ENCODE measurements at regions not wholly inside any gene's neighbourhood (a gene's known extent, or its start where the extent isn't known, plus 50 kb on each side); places are given as distances from the start of the nearest gene placed in this dataset.
"Not testable (repeated sequence)": the region's sequence is repeated elsewhere in the genome, so short reads cannot be mapped to it uniquely, and the experiment has no call there.

DNA sequence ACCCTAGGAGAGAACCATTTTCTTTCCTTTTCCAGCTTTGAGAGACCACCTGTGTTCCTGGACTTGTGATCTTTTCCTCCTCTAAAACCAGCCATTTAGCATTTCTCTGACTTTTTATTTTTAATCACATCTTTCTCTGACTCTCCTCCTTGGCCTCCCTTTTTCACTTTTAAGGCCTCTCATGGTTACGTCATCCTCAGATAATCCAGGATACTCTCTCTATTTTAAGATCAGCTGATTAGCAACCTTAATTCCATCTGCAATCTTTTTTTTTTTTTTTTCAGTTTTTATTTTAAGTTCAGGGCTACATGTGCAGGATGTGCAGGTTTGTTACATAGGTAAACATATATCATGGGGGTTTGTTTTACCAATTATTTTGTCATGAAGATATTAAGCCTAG, 54.0 kb downstream of the RFPL4B start:
- no peak for DNase-seq

DNA sequence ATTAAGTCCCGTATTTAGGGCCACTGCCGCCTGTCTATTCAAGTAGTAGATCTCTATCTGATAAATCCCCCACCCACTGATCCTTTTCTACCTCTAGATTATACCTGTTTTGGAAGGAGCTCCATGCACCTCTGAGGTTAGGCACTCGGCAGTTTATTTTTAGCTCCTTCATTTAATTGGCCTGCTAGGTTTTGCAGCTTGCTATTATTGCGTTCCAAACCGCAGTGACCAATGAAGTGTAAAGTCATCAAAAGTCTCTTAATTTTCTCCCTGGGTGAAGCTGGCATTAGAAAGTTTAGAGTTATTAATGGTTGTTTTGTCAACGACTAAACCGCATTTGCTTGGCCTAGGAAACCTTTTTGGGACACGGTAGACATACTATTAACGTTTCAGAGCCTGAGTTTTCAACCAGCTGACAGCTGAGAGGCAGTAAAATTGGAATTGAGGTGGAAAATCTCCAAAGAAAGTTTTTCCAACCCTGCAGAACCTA, 60.0 kb downstream of the RFPL4B start:
- DNase-seq = no peak

- DNase-seq = no peak
Measured at GRCh38 chr6:112408522-112408921, 61.4 kb downstream of the RFPL4B start.

DNA sequence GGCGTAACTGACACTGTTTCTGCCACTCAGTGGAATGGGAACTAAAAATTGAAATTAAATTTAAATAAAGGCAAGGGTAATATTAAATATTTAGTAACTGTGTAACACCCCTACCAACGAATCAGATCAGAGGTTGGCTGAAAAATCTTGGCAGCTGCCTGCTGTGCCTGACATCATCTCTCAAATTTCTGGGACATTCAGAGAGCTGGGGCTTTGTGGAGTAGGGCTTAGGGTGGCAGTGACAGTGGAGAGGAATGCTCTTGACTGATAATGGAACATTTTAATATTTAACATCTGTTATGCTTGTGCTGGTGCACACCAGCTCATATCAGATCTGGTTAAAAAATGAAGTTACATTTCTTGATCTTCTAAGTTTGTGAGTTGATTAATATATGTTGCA, 62.2 kb downstream of the RFPL4B start:
- DNase-seq = no peak

- DNase-seq = no peak
Measured at GRCh38 chr6:112413780-112414179, 66.7 kb downstream of the RFPL4B start.

DNA sequence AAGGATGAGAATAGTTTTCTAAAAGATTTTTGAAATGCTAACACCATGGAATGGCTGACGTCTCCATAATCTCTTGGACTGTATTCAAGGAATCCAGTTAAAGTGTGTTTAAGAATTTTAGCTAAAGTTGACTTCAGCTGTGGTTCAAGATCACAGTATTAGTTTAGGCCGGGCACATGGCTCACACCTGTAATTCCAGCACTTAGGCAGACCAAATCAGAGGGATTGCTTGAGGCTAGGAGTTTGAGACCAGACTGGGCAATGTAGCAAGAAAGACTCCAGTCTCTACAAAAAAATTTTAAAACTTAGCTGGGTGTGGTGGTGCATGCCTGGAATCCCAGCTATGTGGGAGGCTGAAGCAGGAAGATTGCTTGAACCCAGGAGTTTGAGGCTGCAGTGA, 68.2 kb downstream of the RFPL4B start:
- DNase-seq = no peak

DNA sequence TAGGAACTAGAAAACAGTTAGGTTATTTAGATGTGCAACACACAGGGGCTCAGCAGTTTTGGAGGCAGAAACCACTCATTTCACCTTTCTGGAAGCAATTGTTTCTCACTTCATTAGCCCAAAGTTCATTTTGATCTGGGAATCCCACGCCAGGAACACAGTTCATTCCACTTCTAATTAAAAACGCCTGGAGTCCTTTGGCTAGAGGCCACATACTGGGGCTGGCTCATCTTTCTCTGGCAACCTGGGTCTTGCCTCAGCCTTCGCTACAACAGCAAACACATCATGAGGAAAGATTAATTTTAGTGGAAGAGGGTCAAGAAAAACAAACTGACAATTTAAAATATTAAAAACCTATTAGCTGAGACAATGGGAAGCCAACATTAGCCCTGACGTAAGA, 69.7 kb downstream of the RFPL4B start:
- no peak for DNase-seq

DNA sequence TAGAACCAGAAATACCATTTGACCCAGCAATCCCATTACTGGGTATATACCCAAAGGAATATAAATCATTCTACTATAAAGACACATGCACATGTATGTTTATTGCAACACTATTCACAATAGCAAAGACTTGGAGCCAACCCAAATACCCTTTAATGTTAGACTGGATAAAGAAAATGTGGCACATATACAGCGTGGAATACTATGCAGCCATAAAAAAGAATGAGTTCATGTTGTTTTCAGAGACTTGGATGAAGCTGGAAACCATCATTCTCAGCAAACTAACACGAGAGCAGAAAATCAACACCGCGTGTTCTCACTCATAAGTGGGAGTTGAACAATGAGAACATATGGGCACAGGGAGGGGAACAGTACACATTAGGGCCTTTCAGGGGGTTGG, 79.9 kb downstream of the RFPL4B start:
- DNase-seq = not testable (repeated sequence)

DNA sequence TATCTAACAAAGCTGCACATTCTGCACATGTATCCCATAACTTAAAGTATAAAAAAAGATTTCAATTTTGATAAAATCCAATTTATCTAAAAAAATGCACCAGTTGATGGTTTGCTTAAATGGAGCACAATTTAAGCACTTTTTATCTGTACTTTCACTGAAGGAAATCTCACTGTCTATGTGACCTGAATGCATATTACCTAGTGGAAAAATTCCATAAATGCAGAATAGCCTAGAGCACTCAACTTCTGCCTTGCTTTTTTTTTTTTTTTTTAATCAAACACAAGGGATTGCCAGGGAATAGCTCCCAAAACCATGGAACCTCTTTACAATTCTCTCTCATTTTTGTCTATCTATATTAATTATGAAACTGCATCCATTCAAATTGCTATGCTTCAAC, 80.4 kb downstream of the RFPL4B start:
- DNase-seq = no peak

DNA sequence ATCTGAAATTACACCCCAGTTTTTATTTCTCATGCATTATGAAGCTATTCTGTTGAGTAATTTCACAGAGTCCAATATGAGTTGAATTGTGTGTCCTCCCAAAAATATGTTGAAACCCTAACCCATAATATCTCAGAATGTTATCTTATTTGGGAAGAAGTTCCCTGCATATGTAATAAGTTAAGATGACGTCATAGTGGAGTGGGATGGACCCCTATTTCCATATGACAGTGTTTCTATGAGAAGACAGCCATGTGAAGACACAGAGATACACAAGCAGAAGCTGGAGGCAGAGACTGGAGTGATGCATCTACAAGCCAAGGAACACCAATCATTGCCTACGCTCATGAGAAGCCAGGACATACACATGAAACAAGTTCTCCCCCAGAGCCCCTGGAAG, 81.3 kb downstream of the RFPL4B start:
- no peak for DNase-seq

- no peak for DNase-seq
Measured at GRCh38 chr6:112429226-112429625, 82.1 kb downstream of the RFPL4B start.

DNA sequence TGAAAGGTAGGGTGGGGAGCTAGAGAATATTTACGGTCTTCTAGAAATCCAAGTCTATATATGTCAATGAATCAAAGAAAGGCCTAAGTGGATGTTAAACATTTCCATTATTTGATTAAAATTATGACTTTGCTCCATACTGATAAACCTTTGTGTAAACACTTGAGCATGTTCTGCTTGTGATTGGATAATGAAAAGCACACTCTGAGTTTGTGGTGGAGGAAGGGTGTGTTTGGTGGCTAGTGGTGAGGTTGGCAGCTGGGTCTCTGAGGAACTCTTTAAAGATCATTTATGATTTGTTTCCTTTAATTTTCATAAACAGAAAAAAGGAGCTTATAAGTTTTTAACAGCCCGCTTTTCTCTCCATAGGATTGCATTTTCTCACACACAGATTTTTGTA, 84.7 kb downstream of the RFPL4B start:
- no peak for DNase-seq

- no peak for DNase-seq
Measured at GRCh38 chr6:112432853-112433252, 85.7 kb downstream of the RFPL4B start.

GRCh38 chr6:112433457-112433856, 86.3 kb downstream of the RFPL4B start:
- no peak for DNase-seq

- no peak for DNase-seq
Measured at GRCh38 chr6:112434896-112435435, 87.8 kb downstream of the RFPL4B start.

GRCh38 chr6:112437058-112437457, 89.9 kb downstream of the RFPL4B start:
- no peak for DNase-seq

DNA sequence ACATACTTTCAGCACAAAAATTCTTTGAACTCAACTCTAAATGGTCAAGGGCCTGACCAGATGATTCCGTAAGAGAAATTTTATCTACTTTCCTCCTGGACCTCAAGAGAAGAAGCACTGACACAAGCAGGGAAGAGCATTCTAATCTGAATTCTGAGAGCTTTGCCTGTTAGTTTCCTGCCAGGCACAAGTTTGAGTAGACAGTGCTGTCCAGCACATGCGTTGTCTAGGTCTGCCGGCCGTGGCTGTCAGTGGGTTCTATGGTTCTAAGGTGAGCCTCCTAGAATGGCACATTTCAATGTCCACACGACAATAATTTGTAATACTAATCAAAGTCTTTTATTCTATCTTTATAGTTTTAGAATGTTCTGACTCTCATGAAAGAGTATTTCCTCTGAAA, 91.9 kb downstream of the RFPL4B start:
- no peak for DNase-seq

GRCh38 chr6:112439432-112439831, 92.3 kb downstream of the RFPL4B start:
- DNase-seq = no peak

- no peak for DNase-seq
Measured at GRCh38 chr6:112441607-112442006, 94.5 kb downstream of the RFPL4B start.

- no peak for DNase-seq
Measured at GRCh38 chr6:112443179-112444065, 96.3 kb downstream of the RFPL4B start.

DNA sequence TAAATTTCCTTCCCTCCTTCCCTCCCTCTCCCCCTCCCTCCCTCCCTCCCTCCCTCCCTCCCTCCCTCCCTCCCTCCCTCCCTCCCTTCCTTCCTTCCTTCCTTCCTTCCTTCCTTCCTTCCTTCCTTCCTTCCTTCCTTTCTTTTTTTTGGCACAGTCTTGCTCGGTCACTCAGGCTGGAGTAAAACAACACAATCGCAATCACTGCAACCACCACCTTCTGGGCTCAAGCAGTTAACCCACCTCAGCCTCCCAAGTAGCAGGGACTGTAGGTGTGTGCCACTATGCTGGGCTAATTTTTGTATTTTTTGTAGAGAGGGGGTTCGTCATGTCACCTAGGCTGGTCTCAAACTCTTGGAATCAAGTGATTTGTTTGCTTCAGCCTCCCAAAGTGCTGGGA, 101.7 kb downstream of the RFPL4B start:
- DNase-seq = not testable (repeated sequence)

GRCh38 chr6:112450663-112451062, 103.5 kb downstream of the RFPL4B start:
- DNase-seq = no peak

DNA sequence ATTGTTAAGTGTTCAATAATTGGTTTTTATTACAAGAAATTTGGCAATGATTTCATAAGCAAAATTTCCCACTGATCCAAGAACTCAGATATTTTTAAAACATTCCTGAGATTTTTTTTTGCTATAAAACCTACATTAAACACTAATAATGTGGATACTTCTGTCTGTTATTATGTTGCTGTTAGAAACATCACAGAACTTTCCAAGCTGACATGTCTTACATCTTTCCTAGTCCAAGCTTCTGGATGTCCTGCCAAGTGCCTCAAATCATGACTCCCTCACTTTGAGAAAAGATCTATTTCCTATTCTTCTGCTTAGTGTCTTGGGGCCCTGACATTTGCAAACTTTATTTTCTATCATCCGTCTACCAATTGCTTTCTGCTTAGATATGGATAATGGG, 110.8 kb downstream of the RFPL4B start:
- DNase-seq = no peak

DNA sequence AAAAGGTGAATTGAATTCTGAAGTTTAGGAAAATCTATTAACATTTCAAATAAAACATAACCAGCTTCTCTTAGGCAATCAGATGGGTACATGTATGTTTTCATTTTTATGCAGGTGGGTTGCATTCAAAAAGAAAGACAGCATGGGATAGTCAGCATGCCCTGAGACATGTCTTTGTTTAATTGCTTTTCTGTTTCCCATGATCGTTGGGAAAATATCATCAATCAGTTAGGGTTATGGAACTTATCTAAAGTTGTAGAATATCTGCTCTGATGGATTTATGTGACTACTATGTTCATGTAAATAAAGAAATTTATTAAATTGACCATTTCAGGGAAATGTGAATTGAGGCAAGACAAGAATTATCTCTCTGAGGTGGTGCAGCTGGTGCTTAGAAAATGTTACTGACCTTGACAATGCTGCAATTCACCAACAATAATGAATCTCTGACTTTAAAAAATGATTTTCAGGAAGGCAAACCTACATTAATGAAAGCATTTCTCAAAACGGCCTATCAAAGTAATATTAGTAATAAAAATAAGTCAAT, 112.7 kb downstream of the RFPL4B start:
- no peak for DNase-seq

All from CD4-positive, alpha-beta T cell treated with Interleukin-10 for 1 hour (primary cell).